K562 (cell line): ENCODE measurements at regions not wholly inside any gene's neighbourhood (a gene's known extent, or its start where the extent isn't known, plus 50 kb on each side); places are given as distances from the start of the nearest gene placed in this dataset.

ENCODE experiments used
- ATAC-seq: fragments of 200-7000 bp; cut with Tn5 transposase; 3 replicates; pipeline ENCODE4 v1.9.1; 2020; ENCODE audit warnings: moderate library complexity
- BruUV-seq: library from RNA; stranded (reverse); fragments of 400-500 nt; replicated peaks from 2 replicates; lab custom pipeline; 2021; lab: Mats Ljungman, UMichigan
- CTCF ChIA-PET: fragments of 300-600 bp; formaldehyde crosslinking; extraction: SDS; loops from one replicate; lab custom pipeline; 2021; ENCODE audit warnings: low intra/inter-chr PET ratio; lab: Yijun Ruan, JAX
- POLR2A ChIA-PET: fragments of 300-600, 350-650 bp; sonication (Branson Sonifier 250); formaldehyde crosslinking; extraction: SDS; loops from one replicate; lab custom pipeline; 2021; ENCODE audit warnings: antibody characterized with exemption, inconsistent platforms; lab: Yijun Ruan, JAX
- DNase-seq, 4 experiments: peaks; one replicate each; pipeline versions ENCODE4 v3.0.0 to v3.0.0-alpha.2; 2011 to 2018; ENCODE audit warnings: low spot score in 3 of 4, mixed read lengths in 3 of 4; ENCODE audit errors: extremely low read depth in 1 of 4
- FAIRE-seq: peaks from 2 replicates; lab custom pipeline; 2011; peaks lifted over from hg19 to GRCh38; lab: Jason Lieb, UNC
- H2AFZ ChIP-seq: 2 replicates; pipeline ENCODE4 v1.6.0; 2011; ENCODE audit warnings: low read depth, low read length, control low read depth, inconsistent platforms
- H3K27ac ChIP-seq: fragments of 200-600 bp; 3 replicates; pipeline ENCODE4 v1.8.0; 2011; ENCODE audit warnings: low read depth, mild to moderate bottlenecking, control low read depth, inconsistent platforms, low read length, moderate library complexity, mixed read lengths; ENCODE audit errors: extremely low read depth
- H3K27me3 ChIP-seq, 2 experiments: fragments of 300-600 bp in 1 of 2; 2 replicates in 1 of 2; 3 replicates in 1 of 2; pipeline versions ENCODE4 v1.6.0 to v1.8.0; 2011; ENCODE audit warnings: inconsistent platforms in 2 of 2, low read length in 2 of 2, mild to moderate bottlenecking in 1 of 2, mixed read lengths in 1 of 2, moderate library complexity in 1 of 2; ENCODE audit not compliant: control insufficient read depth in 2 of 2, insufficient read depth in 2 of 2
- H3K36me3 ChIP-seq: fragments of 300-600 bp; 3 replicates; pipeline ENCODE4 v1.8.0; 2011; ENCODE audit warnings: mild to moderate bottlenecking, low read length, inconsistent platforms; ENCODE audit not compliant: control insufficient read depth, insufficient read depth
- H3K4me1 ChIP-seq, 2 experiments: fragments of 200-600 bp in 1 of 2; replicated peaks in 1 of 2; 2 replicates in 1 of 2; 3 replicates in 1 of 2; pipeline versions ENCODE4 v1.5.1 to v1.8.0; 2011; ENCODE audit warnings: inconsistent platforms in 2 of 2, low read length in 2 of 2, mild to moderate bottlenecking in 1 of 2, mixed read lengths in 1 of 2, moderate library complexity in 1 of 2; ENCODE audit not compliant: control insufficient read depth in 2 of 2, insufficient read depth in 2 of 2
- H3K4me2 ChIP-seq: 2 replicates; pipeline ENCODE4 v1.6.1; 2011; ENCODE audit warnings: low read length, control low read depth, inconsistent platforms, mixed read lengths; ENCODE audit not compliant: insufficient read depth
- H3K4me3 ChIP-seq: fragments of 200-600 bp; sonication (generic), shearing (Covaris generic); 2 replicates; pipeline ENCODE4 v1.5.1; 2016; ENCODE audit warnings: control low read depth, inconsistent platforms
- H3K79me2 ChIP-seq: fragments of 200-600 bp; 3 replicates; pipeline ENCODE4 v1.8.0; 2011; ENCODE audit warnings: low read length, inconsistent platforms; ENCODE audit not compliant: control insufficient read depth, insufficient read depth
- H3K9ac ChIP-seq, 2 experiments: 2 replicates each; pipeline versions ENCODE4 v1.6.0 to v1.6.1; 2011; ENCODE audit warnings: low read depth in 2 of 2, low read length in 2 of 2, control low read depth in 1 of 2, inconsistent platforms in 1 of 2, mild to moderate bottlenecking in 1 of 2, mixed read lengths in 1 of 2; ENCODE audit not compliant: insufficient read depth in 1 of 2
- H3K9me1 ChIP-seq: one replicate; pipeline ENCODE4 v1.6.0; 2011; ENCODE audit warnings: inconsistent platforms, mild to moderate bottlenecking, low read length, moderate library complexity; ENCODE audit not compliant: control insufficient read depth, insufficient read depth
- H3K9me3 ChIP-seq: replicated peaks from 2 replicates; pipeline ENCODE4 v1.5.1; 2011; ENCODE audit warnings: low read depth, low read length, inconsistent platforms; ENCODE audit not compliant: control insufficient read depth, insufficient read depth
- H4K20me1 ChIP-seq: replicated peaks from 2 replicates; pipeline ENCODE4 v1.6.1; 2011; ENCODE audit warnings: low read length, inconsistent platforms, mixed read lengths; ENCODE audit not compliant: control insufficient read depth, insufficient read depth
- ARID1B ChIP-seq: fragments of 450-650 bp; IDR thresholded peaks from 2 replicates; pipeline ENCODE4 v1.6.1; 2016; ENCODE audit warnings: antibody characterized with exemption, mild to moderate bottlenecking, inconsistent platforms
- DNMT1 ChIP-seq: fragments of 450-650 bp; IDR thresholded peaks from 2 replicates; pipeline ENCODE4 v1.6.1; 2016; ENCODE audit warnings: antibody characterized with exemption, mild to moderate bottlenecking
- ELK1 ChIP-seq: sonication (generic); formaldehyde crosslinking; IDR thresholded peaks from 2 replicates; pipeline ENCODE4 v1.8.1; 2022; ENCODE audit warnings: missing genetic modification reagents
- ELK3 ChIP-seq: fragments of 450-650 bp; formaldehyde crosslinking; IDR thresholded peaks from 2 replicates; pipeline ENCODE4 v1.4.0; 2020; ENCODE audit warnings: mild to moderate bottlenecking
- ESRRA ChIP-seq: fragments of 450-650 bp; IDR thresholded peaks from 2 replicates; pipeline ENCODE4 v1.6.1; 2014; ENCODE audit warnings: low read depth, mild to moderate bottlenecking, moderate library complexity, borderline replicate concordance
- HCFC1 ChIP-seq: IDR thresholded peaks from 2 replicates; pipeline ENCODE4 v1.6.1; 2012; ENCODE audit warnings: low read depth, low read length, improper control_type of control experiment
- JUN ChIP-seq, 2 experiments: sonication (generic) in 1 of 2; formaldehyde crosslinking in 1 of 2; IDR thresholded peaks; 2 replicates each; pipeline versions ENCODE4 v1.6.1 to v1.8.0; 2012 to 2022; ENCODE audit warnings: borderline replicate concordance in 2 of 2, mild to moderate bottlenecking in 2 of 2, improper control_type of control experiment in 1 of 2, low read depth in 1 of 2, low read length in 1 of 2, missing genetic modification reagents in 1 of 2
- NR4A1 ChIP-seq, 2 experiments: fragments of 250-450 bp in 1 of 2; fragments of 450-650 bp in 1 of 2; sonication (Bioruptor Pico) in 1 of 2; IDR thresholded peaks; 2 replicates each; pipeline versions ENCODE4 v1.4.0 to v1.6.1; 2016 to 2020; ENCODE audit warnings: mild to moderate bottlenecking in 2 of 2, missing compliant biosample characterization in 1 of 2, missing genetic modification characterization in 1 of 2, moderate library complexity in 1 of 2
- PCBP1 ChIP-seq: fragments of 200-400 bp; formaldehyde crosslinking; IDR thresholded peaks from 2 replicates; pipeline ENCODE4 v1.6.1; 2018; ENCODE audit warnings: mild to moderate bottlenecking, low read depth, low read length; ENCODE audit not compliant: poor library complexity, severe bottlenecking
- TAF15 ChIP-seq: fragments of 200-400 bp; formaldehyde crosslinking; IDR thresholded peaks from 2 replicates; pipeline ENCODE4 v1.6.1; 2017; ENCODE audit warnings: mild to moderate bottlenecking, low read depth, low read length, moderate library complexity
- ZNF224 ChIP-seq: sonication (generic); formaldehyde crosslinking; IDR thresholded peaks from 2 replicates; pipeline ENCODE4 v1.8.0; 2022; ENCODE audit warnings: mild to moderate bottlenecking, missing genetic modification reagents
- ZNF277 ChIP-seq: fragments of 250-450 bp; sonication (Bioruptor Pico); IDR thresholded peaks from 2 replicates; pipeline ENCODE4 v1.8.0; 2022; ENCODE audit warnings: inconsistent platforms, mild to moderate bottlenecking, moderate library complexity, borderline replicate concordance
- WGBS: fragments of 100-300 bp; shearing (Covaris generic); methylation state at CpG from one replicate; pipeline ENCODE4 v1.1.6; 2016; ENCODE audit warnings: low coverage, mixed read lengths; ENCODE audit not compliant: insufficient coverage; ENCODE audit errors: missing lambda C conversion rate; 5-methylcytosine and 5-hydroxymethylcytosine counted together
- in situ Hi-C: fragments of 300-500 bp; cut with MboI; formaldehyde crosslinking; loops from 4 replicates; pipeline ENCODE4 v1.15.0; 2018; ENCODE audit warnings: inconsistent platforms, mixed read lengths
- intact Hi-C: fragments of 100-400 bp; cut with micrococcal nuclease; formaldehyde crosslinking; loops from 2 replicates; pipeline ENCODE4 v1.14.2; 2022

- in situ Hi-C loops, result no loop called here
- CTCF ChIA-PET, result no interaction called here
- ATAC-seq, result no peak
These were observed 675.3 kb downstream of the DIAPH3 start for GRCh38 chr13:59488436-59488835.

GRCh38 chr13:59490651-59491050, 673.1 kb downstream of the DIAPH3 start:
- no peak for ATAC-seq
- in situ Hi-C loops (no loop called here), intact Hi-C loops (no loop called here)
- Histone ChIP-seq H3K9me3 (no peaks in the 10 kb centered on the region), H3K9ac (no peak overlapping the region), H3K4me2 (no peak overlapping the region), H4K20me1 (no peaks in the 10 kb centered on the region), H3K27me3 (no peaks in the 10 kb centered on the region), H3K79me2 (no peaks in the 10 kb centered on the region), H3K27ac (no peak overlapping the region), H3K36me3 (no peaks in the 10 kb centered on the region), H3K9me1 (no peaks in the 10 kb centered on the region), H2AFZ (no peak overlapping the region), H3K4me3 (no peak overlapping the region), H3K4me1 (peaks cover 0 to 11% of the 10 kb centered on the region in 2 experiments; a peak in 3 of 5 replicates)
- WGBS, result 0% methylated on average over 1 of the region's 1 CpG
- no peak for FAIRE-seq
- ChIA-PET POLR2A (interaction anchor here (0.9 kb wide), 1 partner anchor 38 kb away, joined by 3 read pairs; no protein-coding TSS in a partner anchor), CTCF (no interaction called here)
- no peak for DNase-seq
- no TSS peak for BruUV-seq
- TF ChIP-seq ZNF224 (CRISPR knock-in tag), result no peak
- TF ChIP-seq ZNF277 (CRISPR knock-in tag), result no peak
- no peak for TF ChIP-seq PCBP1
- no peak for TF ChIP-seq NR4A1 (CRISPR knock-in tag; IDR thresholded peaks at IDR 0.05)
- no peak for TF ChIP-seq NR4A1 (tag; IDR thresholded peaks at IDR 0.05)
- no peak for TF ChIP-seq ELK3 (CRISPR knock-in tag)
- no peak for TF ChIP-seq DNMT1

More at GRCh38 chr13:59488436-59488835, 675.3 kb downstream of the DIAPH3 start:
- Histone ChIP-seq H3K9me3 (no peaks in the 10 kb centered on the region), H3K36me3 (no peaks in the 10 kb centered on the region), H3K27ac (no peak overlapping the region), H3K4me1 (no peaks in the 10 kb centered on the region; a peak in 1 of 5 replicates), H3K79me2 (no peaks in the 10 kb centered on the region), H4K20me1 (no peaks in the 10 kb centered on the region), H3K9ac (no peak overlapping the region), H3K9me1 (no peaks in the 10 kb centered on the region), H2AFZ (no peak overlapping the region), H3K27me3 (no peaks in the 10 kb centered on the region), H3K4me3 (no peak overlapping the region), H3K4me2 (no peak overlapping the region)
- 19% methylated on average over 2 of the region's 2 CpGs for WGBS
- intact Hi-C loops, result no loop called here
- TF ChIP-seq TAF15 (no peak), JUN (IDR thresholded peaks at IDR 0.05; ENCODE audit: borderline replicate concordance, low read depth, low read length) (no peak), JUN (CRISPR knock-in tag; IDR thresholded peaks at IDR 0.05; ENCODE audit: borderline replicate concordance) (no peak), HCFC1 (no peak), ESRRA (no peak), ELK1 (CRISPR knock-in tag) (no peak), ARID1B (no peak)
- no TSS peak for BruUV-seq
- FAIRE-seq, result no peak
- POLR2A ChIA-PET, result no interaction called here
- DNase-seq, result no peak
